ENCODE measurements at regions not wholly inside any gene's neighbourhood (a gene's known extent, or its start where the extent isn't known, plus 50 kb on each side); places are given as distances from the start of the nearest gene placed in this dataset.

- Histone ChIP-seq H3K9me3 (ENCODE audit: control insufficient read depth, insufficient read depth, low read depth, low read length) (no peaks in the 10 kb centered on the region), H3K4me1 (ENCODE audit: control insufficient read depth, extremely low read depth, insufficient read depth, low read length) (no peaks in the 10 kb centered on the region), H3K9ac (ENCODE audit: insufficient read depth, low read length) (no peak overlapping the region), H3K4me3 (replicated peaks in 1 of 4; ENCODE audit: control extremely low read depth in 1 of 4, insufficient read depth in 1 of 4, low read depth in 3 of 4, low read length in 4 of 4) (no peak overlapping the region), H3K27ac (ENCODE audit: insufficient read depth, low read length) (no peak overlapping the region), H3K4me2 (ENCODE audit: extremely low read depth, insufficient read depth, low read length) (no peak overlapping the region), H4K20me1 (ENCODE audit: control insufficient read depth, extremely low read depth, insufficient read depth, low read length) (no peaks in the 10 kb centered on the region), H3K79me2 (ENCODE audit: control insufficient read depth, insufficient read depth, low read length) (no peaks in the 10 kb centered on the region), H3K27me3 (ENCODE audit: control insufficient read depth, insufficient read depth, low read length) (no peaks in the 10 kb centered on the region), H2AFZ (ENCODE audit: low read length) (no peak overlapping the region), H3K36me3 (ENCODE audit: control insufficient read depth, insufficient read depth, low read length) (no peaks in the 10 kb centered on the region)
- no peak for DNase-seq (ENCODE audit: low read depth in 2 of 2)
- TF ChIP-seq CTCF (conservative IDR thresholded peaks at IDR 0.05 in 1 of 2, IDR thresholded peaks at IDR 0.05 in 1 of 2; ENCODE audit: low read depth in 1 of 2, low read length in 2 of 2), result no peak
- no peak for TF ChIP-seq EZH2 (IDR thresholded peaks at IDR 0.05; ENCODE audit: low read length, missing control alignments)
Observed at GRCh38 chr17:33375103-33375502, 82.0 kb upstream of the ASIC2 start.

- Histone ChIP-seq H3K36me3 (ENCODE audit: control insufficient read depth, insufficient read depth, low read length) (no peaks in the 10 kb centered on the region), H2AFZ (ENCODE audit: low read length) (no peak overlapping the region), H3K9ac (ENCODE audit: insufficient read depth, low read length) (no peak overlapping the region), H3K4me1 (ENCODE audit: control insufficient read depth, extremely low read depth, insufficient read depth, low read length) (no peaks in the 10 kb centered on the region), H3K4me3 (replicated peaks in 1 of 4; ENCODE audit: control extremely low read depth in 1 of 4, insufficient read depth in 1 of 4, low read depth in 3 of 4, low read length in 4 of 4) (no peak overlapping the region), H3K27me3 (ENCODE audit: control insufficient read depth, insufficient read depth, low read length) (no peaks in the 10 kb centered on the region), H3K27ac (ENCODE audit: insufficient read depth, low read length) (no peak overlapping the region), H4K20me1 (ENCODE audit: control insufficient read depth, extremely low read depth, insufficient read depth, low read length) (no peaks in the 10 kb centered on the region), H3K4me2 (ENCODE audit: extremely low read depth, insufficient read depth, low read length) (no peak overlapping the region), H3K9me3 (ENCODE audit: control insufficient read depth, insufficient read depth, low read depth, low read length) (no peaks in the 10 kb centered on the region), H3K79me2 (ENCODE audit: control insufficient read depth, insufficient read depth, low read length) (no peaks in the 10 kb centered on the region)
- TF ChIP-seq CTCF (conservative IDR thresholded peaks at IDR 0.05 in 1 of 2, IDR thresholded peaks at IDR 0.05 in 1 of 2; ENCODE audit: low read depth in 1 of 2, low read length in 2 of 2), result no peak
- no peak for TF ChIP-seq EZH2 (IDR thresholded peaks at IDR 0.05; ENCODE audit: low read length, missing control alignments)
- DNase-seq (ENCODE audit: low read depth in 2 of 2), result no peak
Observed at GRCh38 chr17:33375783-33376182, 82.7 kb upstream of the ASIC2 start.

GRCh38 chr17:33377837-33378595 lies 84.9 kb upstream of the ASIC2 start:
- no peak for TF ChIP-seq EZH2 (IDR thresholded peaks at IDR 0.05; ENCODE audit: low read length, missing control alignments)
- TF ChIP-seq CTCF (conservative IDR thresholded peaks at IDR 0.05 in 1 of 2, IDR thresholded peaks at IDR 0.05 in 1 of 2; ENCODE audit: low read depth in 1 of 2, low read length in 2 of 2), result no peak
- H3K9me3 ChIP-seq (ENCODE audit: control insufficient read depth, insufficient read depth, low read depth, low read length), result no peaks in the 10 kb centered on the region
- no peaks in the 10 kb centered on the region for H3K4me1 ChIP-seq (ENCODE audit: control insufficient read depth, extremely low read depth, insufficient read depth, low read length)
- H4K20me1 ChIP-seq (ENCODE audit: control insufficient read depth, extremely low read depth, insufficient read depth, low read length), result no peaks in the 10 kb centered on the region
- no peak overlapping the region for H3K9ac ChIP-seq (ENCODE audit: insufficient read depth, low read length)
- no peak overlapping the region for H2AFZ ChIP-seq (ENCODE audit: low read length)
- no peak overlapping the region for H3K27ac ChIP-seq (ENCODE audit: insufficient read depth, low read length)
- no peaks in the 10 kb centered on the region for H3K36me3 ChIP-seq (ENCODE audit: control insufficient read depth, insufficient read depth, low read length)
- H3K79me2 ChIP-seq (ENCODE audit: control insufficient read depth, insufficient read depth, low read length), result no peaks in the 10 kb centered on the region
- H3K4me3 ChIP-seq (replicated peaks in 1 of 4; ENCODE audit: control extremely low read depth in 1 of 4, insufficient read depth in 1 of 4, low read depth in 3 of 4, low read length in 4 of 4), result no peak overlapping the region
- DNase-seq (ENCODE audit: low read depth in 2 of 2), result no peak
- no peaks in the 10 kb centered on the region for H3K27me3 ChIP-seq (ENCODE audit: control insufficient read depth, insufficient read depth, low read length)
- no peak overlapping the region for H3K4me2 ChIP-seq (ENCODE audit: extremely low read depth, insufficient read depth, low read length)

All from fibroblast of lung (primary cell).